Left lung (tissue), 4 donors: ENCODE measurements at regions not wholly inside any gene's neighbourhood (a gene's known extent, or its start where the extent isn't known, plus 50 kb on each side); places are given as distances from the start of the nearest gene placed in this dataset.

Experiments
- ATAC-seq: fragments of 200-7000 bp; cut with Tn5 transposase; one replicate; pipeline ENCODE4 v1.9.1; 2020; ENCODE audit warnings: moderate library complexity
- DNase-seq, 4 donors: peaks; one replicate each; pipeline ENCODE4 v3.0.0-alpha.2; 2013 to 2020
- H3K27ac ChIP-seq, 2 donors: fragments of 200-600 bp; sonication (generic) in 1 of 2; one replicate each; pipeline versions ENCODE4 v1.5.0 to v1.8.0; 2020 to 2021
- H3K27me3 ChIP-seq, 2 donors: fragments of 200-600 bp; sonication (generic) in 1 of 2; one replicate each; pipeline versions ENCODE4 v1.5.0 to v1.8.0; 2020 to 2021
- H3K36me3 ChIP-seq, 2 donors: fragments of 200-600 bp; sonication (generic) in 1 of 2; one replicate each; pipeline versions ENCODE4 v1.5.0 to v1.8.0; 2020 to 2021
- H3K4me1 ChIP-seq, 2 donors: fragments of 200-600 bp; one replicate each; pipeline ENCODE4 v1.8.0; 2021
- H3K4me3 ChIP-seq, 2 donors: fragments of 200-600 bp; sonication (generic) in 1 of 2; one replicate each; pipeline versions ENCODE4 v1.5.0 to v1.8.0; 2020 to 2021; ENCODE audit warnings: mild to moderate bottlenecking in 1 of 2
- H3K9me3 ChIP-seq, 2 donors: fragments of 200-600 bp; sonication (generic) in 1 of 2; one replicate each; pipeline versions ENCODE4 v1.5.0 to v1.8.0; 2020 to 2021
- CTCF ChIP-seq, 2 donors: fragments of 200-600 bp; sonication (generic) in 1 of 2; IDR thresholded peaks; one replicate each; pipeline versions ENCODE4 v1.5.0 to v1.8.0; 2021; ENCODE audit warnings: antibody characterized with exemption in 2 of 2
- intact Hi-C, 2 donors: fragments of 100-400 bp; cut with DNase I; formaldehyde crosslinking; loops; one replicate each; pipeline versions ENCODE4 v1.11.2 to v1.14.2; 2022
- donor health status: DM: no; HTN: yes; CAD: no.
- donor health status: DM: no; HTN: no; CAD: no.

DNA sequence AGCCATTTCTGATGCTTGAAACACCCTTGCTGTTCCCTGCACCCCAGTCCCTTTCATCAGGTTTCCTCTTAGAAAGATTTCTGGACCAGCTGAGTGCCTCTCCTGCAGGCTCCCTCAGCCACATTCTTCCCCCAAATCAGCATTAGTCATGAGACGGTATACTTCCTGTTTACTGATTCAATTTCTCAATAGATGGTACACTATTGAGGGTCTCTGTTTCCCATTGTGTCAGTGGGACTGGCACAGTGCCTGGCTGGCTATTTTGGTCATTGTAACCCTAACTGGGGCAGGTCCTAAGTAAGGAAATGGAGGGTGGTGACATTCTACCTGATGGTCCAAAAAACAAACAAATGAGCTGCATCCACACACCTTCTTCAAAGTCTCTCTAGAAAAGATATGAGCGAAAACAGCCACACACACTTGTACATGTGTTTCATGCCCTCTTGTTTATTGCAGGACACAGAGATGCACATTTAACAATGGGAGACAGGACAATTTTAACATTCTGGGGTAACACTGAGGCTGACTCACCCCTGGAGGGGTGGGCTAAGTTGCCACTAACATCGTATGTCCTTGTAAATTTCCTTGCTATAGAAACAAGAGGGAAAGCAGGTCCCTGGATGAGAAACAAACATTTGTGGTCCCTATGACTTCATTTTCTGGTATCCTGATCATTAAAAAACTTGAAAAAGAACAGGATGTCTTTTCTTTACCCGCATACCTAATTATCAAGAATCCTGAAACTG is 77.5 kb downstream of the RRAGC start:
- Histone ChIP-seq H3K27me3 (peaks cover 36 to 92% of the 10 kb centered on the region in 2 donors), H3K4me1 (no peaks in the 10 kb centered on the region), H3K36me3 (no peaks in the 10 kb centered on the region), H3K9me3 (no peaks in the 10 kb centered on the region), H3K27ac (no peak overlapping the region), H3K4me3 (no peak overlapping the region)
- DNase-seq (no peak), ATAC-seq (no peak)
- intact Hi-C loops = no loop called here
- no peak for TF ChIP-seq CTCF (IDR thresholded peaks at IDR 0.05)

DNA sequence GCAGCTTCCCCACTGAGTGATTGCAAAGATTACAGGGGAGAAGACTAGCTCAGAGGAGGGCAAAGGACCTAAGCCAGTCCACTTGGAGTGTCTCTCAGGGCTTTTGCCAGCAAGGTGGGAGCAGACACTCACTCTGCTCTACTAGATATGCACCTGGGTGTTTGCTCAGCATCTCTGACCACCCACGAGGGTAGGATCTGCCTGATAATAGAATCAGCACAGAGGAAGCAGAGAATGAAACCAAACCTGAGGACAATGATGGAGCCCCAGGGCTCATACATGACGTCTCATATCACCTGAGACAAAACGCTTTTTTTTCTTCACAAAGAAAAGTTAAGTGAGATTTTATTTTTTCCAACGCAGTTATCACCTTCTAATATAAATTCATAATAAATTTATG is 79.4 kb downstream of the RRAGC start:
- intact Hi-C loops = no loop called here

DNA sequence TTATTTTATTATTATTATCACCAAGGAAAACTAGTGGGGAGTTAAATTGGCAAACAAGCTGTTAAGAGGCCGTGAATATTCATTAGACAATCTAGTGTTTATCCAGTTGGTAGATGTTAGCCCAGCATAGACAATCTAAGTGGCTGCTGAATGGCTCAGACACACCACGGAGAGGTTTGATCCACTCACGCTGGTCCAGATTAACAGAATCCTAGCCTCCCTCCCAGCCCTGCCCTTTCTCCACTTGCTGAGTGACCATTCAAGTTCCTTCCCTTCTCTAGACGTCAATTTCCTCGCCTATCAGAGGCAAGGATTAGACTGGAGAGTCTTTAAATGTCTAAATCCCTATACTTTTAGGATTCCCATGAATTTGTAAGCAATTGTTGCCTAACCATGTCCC is 80.1 kb downstream of the RRAGC start:
- TF ChIP-seq CTCF (IDR thresholded peaks at IDR 0.05) = no peak
- Histone ChIP-seq H3K27me3 (peaks cover 28 to 76% of the 10 kb centered on the region in 2 donors), H3K27ac (no peak overlapping the region), H3K9me3 (no peaks in the 10 kb centered on the region), H3K36me3 (no peaks in the 10 kb centered on the region), H3K4me3 (no peak overlapping the region), H3K4me1 (no peaks in the 10 kb centered on the region)
- DNase-seq = no peak
- no peak for ATAC-seq
- intact Hi-C loops = no loop called here

More for the DNA sequence above, 79.4 kb downstream of the RRAGC start:
- Histone ChIP-seq H3K9me3 (no peaks in the 10 kb centered on the region), H3K36me3 (no peaks in the 10 kb centered on the region), H3K4me1 (no peaks in the 10 kb centered on the region), H3K27me3 (peaks cover 35 to 83% of the 10 kb centered on the region in 2 donors), H3K4me3 (no peak overlapping the region), H3K27ac (no peak overlapping the region)
- TF ChIP-seq CTCF (IDR thresholded peaks at IDR 0.05) = no peak
- ATAC-seq = no peak
- DNase-seq = no peak

DNA sequence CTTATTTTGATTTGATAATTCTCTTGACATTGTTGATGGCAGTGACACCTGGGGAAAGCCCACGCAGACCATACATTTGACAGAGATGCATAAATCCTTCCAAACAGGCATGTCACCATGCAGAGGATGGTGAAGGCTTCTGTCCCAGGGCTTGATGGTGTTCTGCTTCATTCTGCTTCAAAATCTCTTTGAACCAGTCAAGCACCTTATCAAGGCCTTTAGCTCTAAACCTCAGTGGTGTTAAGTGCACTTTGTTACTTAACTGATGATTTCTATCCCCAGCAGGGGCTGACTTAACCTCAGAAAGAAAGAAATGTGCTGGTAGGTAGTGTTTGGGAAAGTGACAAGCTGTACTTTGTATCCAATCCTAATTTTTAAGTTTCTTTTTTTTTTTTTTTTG is 81.1 kb downstream of the RRAGC start:
- ATAC-seq (no peak), DNase-seq (no peak)
- intact Hi-C loops = no loop called here
- H3K27ac ChIP-seq = no peak overlapping the region
- H3K4me1 ChIP-seq = no peaks in the 10 kb centered on the region
- peaks cover 19 to 67% of the 10 kb centered on the region in 2 donors for H3K27me3 ChIP-seq
- no peaks in the 10 kb centered on the region for H3K9me3 ChIP-seq
- H3K4me3 ChIP-seq = no peak overlapping the region
- no peak for TF ChIP-seq CTCF (IDR thresholded peaks at IDR 0.05)
- no peaks in the 10 kb centered on the region for H3K36me3 ChIP-seq

GRCh38 chr1:38778051-38778450 is 81.5 kb downstream of the RRAGC start:
- peaks cover 14 to 62% of the 10 kb centered on the region in 2 donors for H3K27me3 ChIP-seq
- DNase-seq = no peak
- no peaks in the 10 kb centered on the region for H3K9me3 ChIP-seq
- no peak overlapping the region for H3K4me3 ChIP-seq
- ATAC-seq = no peak
- no peak for TF ChIP-seq CTCF (IDR thresholded peaks at IDR 0.05)
- intact Hi-C loops = no loop called here
- H3K4me1 ChIP-seq = no peaks in the 10 kb centered on the region
- H3K36me3 ChIP-seq = no peaks in the 10 kb centered on the region
- H3K27ac ChIP-seq = no peak overlapping the region
